GM21423 (cell line): ENCODE measurements at regions not wholly inside any gene's neighbourhood (a gene's known extent, or its start where the extent isn't known, plus 50 kb on each side); places are given as distances from the start of the nearest gene placed in this dataset.

Source experiments
- ATAC-seq: cut with Tn5 transposase; IDR thresholded peaks from one replicate; pipeline ENCODE4 v1.9.1; 2021; ENCODE audit warnings: mild to moderate bottlenecking, moderate library complexity; ENCODE audit not compliant: unreplicated experiment

GRCh38 chr9:87275047-87275725 is 222.5 kb upstream of the DAPK1 start:
- ATAC-seq: no peak

DNA sequence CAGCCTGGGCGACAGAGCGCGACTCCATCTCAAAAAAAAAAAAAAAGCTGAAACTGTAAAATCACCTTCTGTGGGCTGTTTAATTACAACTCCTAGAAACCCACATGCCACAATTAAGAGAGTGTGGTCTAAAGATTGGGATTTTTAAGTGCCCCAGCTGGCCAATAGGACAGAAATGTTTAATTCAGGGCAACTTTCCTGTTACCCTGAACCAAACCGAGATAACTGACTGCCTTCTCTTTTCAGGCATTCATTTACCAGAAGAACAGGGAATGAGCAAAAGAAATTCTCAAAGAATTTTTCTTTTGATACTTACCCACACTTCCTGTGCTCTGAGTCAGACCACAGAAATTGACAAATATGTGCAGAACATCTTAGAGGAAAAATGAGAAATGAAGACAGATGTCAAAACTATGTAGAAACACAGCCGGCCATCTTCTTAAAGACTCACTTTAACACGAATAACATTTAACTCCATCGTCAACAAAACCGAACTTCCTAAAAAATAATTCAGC is 221.3 kb upstream of the DAPK1 start:
- ATAC-seq: no peak

GRCh38 chr9:87276851-87277261 is 220.8 kb upstream of the DAPK1 start:
- ATAC-seq: no peak

DNA sequence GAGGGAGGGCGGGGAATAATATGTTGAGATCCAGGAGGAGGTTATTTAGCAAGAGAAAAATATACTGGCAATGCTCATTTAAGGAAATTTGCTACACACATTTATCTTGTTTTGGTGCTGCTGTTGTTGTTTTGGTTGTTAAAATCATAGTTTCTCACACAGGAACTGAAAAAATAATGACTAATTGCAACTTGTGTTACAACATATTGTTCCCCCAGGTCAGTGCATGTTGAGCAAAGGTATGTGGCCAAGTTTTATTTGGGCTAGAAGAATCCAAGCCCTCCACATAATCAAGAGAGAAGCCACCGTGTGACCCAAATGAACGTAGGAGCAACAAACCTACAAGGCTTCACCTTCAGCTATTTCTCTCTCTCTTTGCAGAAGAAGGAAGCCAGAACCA is 220.3 kb upstream of the DAPK1 start:
- no peak for ATAC-seq

GRCh38 chr9:87278971-87279733 is 218.5 kb upstream of the DAPK1 start:
- ATAC-seq: no peak

- no peak for ATAC-seq
These were observed 217.2 kb upstream of the DAPK1 start for GRCh38 chr9:87280421-87280820.

DNA sequence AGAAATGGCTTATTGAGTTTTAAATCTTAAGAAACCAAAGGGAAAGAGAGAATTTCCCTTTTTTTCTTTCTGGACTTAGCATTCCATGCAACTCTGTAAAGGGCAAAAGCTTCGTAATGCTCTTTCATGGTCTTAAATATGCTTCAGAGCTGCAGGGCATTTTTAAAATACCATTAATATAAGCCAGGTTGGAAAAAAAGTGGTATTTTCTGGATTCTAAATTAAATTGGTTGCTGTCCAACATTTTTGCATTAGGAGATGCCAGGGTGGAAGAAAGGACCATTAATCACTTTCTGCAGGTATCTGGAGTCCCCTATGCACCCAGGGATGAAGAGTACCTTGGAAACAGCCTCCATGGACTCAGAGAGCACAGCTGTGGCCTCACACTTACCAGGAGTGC is 215.1 kb upstream of the DAPK1 start:
- ATAC-seq: no peak

GRCh38 chr9:87283585-87283984 is 214.1 kb upstream of the DAPK1 start:
- no peak for ATAC-seq

DNA sequence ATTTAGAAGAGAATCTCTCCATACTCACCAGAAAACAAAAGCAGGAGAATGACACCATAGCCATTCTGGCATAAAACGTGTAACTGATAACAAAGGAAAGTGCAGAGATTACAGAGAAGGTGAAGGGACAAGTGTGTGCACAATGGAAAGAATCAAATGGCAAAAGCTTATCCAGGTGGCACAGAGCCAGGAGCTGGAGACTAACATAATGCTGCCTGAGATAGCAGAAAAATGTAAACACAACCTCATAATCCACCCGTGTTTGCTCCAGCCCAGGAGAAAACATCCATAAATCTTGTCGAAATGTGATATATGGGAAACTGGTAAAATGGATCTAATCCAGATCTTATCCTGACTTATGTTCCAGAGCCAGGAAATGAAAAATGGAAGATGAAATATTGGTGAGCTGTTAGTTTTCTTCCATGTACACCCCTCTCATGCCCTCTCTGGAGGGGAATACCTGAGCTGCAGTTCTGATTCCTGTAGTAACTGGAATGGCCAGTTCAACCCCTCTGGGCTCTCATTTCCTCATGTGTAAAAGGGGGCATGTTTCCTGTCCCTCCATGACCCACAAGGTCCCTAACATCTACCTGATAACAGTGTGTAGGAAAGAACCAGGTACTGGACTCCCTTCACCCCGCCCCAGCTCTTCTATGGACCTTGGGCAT is 212.3 kb upstream of the DAPK1 start:
- ATAC-seq: no peak

DNA sequence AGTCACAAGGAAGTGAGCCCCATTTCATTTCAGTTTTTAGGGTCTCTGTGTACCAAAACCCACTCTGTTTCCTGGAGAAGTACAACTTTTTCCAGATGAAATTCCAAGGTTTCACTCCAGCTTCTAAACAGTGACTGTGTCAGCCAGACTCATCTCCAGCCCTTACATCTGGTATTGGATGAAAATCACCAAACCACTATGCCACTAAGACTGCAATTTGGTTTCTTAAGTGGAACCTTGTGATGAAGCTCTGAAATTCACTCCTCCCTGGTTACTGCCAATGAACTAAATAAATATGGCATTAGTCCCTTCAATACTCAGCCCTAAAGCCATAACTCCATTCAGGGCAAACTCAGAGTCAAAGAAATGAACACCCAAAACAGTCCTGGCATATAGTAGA is 211.2 kb upstream of the DAPK1 start:
- ATAC-seq: no peak

DNA sequence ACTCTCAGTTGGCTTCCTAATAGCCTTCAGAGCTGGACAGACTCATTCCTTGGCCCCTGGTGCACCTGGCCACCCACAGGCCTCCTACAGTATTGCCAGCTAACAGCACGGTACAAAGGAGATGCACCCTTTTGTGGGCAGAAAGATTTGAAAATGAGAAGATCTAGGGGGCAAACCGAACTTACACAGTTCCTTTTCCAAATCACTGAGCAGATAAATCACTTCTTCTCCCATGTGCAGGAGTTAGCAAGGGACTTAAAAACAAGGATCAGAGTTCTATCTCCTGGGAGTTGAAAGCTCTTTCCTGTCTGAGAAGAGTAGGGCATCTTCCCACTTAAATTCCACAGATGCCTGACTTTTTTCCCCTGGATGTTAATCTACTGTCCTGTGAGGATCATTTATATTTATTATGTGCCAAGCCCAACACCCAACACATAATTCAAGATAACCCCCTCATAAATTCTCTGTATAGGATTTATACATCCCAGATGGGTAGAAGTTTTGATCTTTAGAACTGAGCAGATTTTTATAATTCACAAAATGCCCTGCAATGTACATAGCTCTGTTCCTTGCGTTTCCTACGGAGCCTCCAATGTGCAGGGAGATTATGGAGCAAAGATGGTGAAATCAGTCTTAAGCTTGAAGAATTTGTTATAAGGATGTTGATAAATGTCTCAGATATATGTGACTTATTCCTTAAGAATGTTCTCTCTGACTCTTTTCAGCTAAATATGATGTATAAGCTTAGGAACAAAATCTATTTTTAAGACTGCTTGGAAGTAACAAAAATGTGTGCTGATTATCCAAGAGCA is 207.2 kb upstream of the DAPK1 start:
- no peak for ATAC-seq

DNA sequence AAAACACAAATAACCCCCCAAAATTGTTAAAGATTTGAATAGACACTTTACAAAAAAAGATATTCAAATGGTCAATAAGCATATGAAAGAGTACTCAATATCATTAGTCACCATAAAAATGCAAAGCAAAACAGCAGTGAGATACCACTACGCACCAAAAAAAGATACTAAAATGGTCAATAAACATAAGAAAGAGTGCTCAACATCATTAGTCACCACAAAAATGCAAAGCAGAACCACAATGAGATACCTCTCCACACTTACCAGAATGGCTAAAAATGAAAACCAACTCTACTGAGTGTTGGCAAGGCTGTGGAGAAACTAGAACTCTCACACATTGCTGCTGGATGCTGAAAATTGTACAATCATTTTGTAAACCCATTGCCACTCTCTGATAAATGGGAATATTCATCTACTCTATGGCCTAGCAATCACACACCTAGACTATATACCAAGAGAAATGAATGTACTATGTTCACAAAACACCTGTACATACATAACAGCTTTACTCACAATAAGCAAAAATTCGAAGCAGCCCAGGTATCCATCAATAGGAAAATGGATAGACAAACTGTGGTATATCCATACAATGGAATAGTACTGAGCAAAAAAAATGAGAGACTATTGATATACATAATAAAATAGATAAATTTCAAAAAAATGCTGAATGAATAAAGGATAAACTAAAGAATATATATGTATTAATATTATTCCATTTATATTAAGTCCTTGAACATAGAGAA is 205.0 kb upstream of the DAPK1 start:
- ATAC-seq: no peak

DNA sequence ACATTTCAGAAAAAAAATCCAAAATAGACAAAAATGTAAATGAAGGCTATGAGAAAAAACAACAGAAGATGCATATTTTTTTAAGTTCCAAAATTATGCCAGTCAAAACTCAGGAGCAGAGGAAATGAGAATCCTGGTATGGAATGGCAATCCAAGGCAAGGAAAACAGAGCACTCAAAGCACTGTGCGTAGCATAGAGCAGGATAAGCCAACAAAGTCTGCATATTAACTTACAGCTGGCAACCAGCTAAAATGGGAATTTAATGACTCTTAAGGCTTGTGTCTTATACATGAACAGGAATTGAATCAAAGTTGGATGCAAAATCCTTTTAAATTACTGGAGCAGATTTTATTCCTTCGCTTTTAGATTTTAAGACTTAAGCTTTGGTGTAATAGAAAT is 203.5 kb upstream of the DAPK1 start:
- ATAC-seq: no peak

GRCh38 chr9:87300915-87301314 is 196.8 kb upstream of the DAPK1 start:
- no peak for ATAC-seq

DNA sequence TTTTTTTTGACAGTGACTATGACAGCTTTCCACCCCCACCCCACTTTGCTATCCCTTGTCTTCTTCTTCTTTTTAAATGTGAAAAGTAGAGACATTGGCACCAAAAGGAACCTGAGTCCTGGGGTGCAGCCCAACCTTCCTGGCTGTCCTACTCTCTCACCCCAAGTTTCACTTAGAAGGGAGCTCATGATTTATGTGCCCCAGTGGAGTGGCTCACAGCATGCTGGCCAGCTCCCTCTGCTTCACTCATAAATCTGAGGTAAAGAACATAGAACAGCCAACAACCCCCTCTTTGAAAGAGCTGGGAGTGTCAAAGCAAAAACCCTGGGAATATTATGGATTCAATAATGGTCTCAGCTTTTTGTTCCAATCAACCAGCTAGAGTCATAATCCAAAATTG is 196.3 kb upstream of the DAPK1 start:
- ATAC-seq: no peak

DNA sequence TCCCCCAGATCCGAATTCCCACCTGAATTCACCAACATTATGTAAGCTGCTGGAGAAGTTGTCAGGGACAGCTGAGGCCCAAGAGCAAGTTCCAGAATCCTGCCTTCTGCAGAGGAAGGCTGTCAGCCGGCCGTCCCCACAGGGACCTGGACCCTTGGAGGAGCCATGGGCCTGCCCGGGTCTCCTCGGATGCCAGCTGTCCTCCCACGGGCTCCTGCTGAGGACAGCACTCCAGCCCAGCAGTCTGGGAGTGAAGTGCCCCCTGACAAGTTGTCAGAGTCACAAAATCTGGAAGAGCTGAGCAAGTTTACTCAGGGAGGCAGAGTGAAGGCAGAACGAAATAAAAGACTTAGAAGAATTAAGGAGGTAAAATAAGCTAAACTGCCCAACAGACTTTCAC is 192.5 kb upstream of the DAPK1 start:
- no peak for ATAC-seq

DNA sequence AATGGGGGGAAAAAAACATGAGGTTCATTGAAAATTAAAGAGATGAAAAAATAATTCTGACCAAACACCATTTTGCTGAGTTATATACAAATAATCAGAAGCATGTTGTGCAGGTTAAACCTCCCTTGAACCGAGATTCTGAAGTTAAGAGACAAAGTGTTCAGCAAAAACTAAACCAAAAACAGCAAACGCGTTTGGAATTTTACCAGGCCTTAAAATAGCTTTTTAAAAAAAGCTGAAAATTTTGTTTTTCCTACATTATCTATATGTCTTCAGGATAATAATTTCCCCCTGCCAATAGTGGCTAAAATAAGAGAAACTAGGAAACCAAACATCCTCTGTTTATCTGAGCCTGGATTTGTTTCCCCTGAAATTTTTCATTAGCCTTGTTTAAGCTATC is 191.7 kb upstream of the DAPK1 start:
- no peak for ATAC-seq

DNA sequence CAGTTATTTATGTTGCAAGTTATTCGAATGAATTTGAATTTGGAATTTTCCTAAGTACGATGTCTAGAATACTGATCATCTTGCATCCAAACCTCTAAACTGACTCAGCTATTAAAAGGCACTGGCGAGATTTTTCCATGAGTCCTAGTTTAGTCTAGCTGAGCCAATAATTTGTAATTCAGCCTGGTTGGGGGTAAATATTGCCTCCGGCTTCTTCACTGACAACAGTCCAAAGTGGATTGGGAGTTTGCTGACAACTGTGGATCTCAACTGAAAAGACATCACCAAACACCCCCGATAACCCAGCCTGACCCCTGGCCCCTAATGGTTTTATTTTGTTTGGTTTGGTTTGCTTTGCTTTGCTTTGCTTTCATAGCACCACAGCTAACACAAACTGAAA is 189.8 kb upstream of the DAPK1 start:
- ATAC-seq: no peak

- no peak for ATAC-seq
These were observed 188.4 kb upstream of the DAPK1 start for GRCh38 chr9:87309236-87309635.

DNA sequence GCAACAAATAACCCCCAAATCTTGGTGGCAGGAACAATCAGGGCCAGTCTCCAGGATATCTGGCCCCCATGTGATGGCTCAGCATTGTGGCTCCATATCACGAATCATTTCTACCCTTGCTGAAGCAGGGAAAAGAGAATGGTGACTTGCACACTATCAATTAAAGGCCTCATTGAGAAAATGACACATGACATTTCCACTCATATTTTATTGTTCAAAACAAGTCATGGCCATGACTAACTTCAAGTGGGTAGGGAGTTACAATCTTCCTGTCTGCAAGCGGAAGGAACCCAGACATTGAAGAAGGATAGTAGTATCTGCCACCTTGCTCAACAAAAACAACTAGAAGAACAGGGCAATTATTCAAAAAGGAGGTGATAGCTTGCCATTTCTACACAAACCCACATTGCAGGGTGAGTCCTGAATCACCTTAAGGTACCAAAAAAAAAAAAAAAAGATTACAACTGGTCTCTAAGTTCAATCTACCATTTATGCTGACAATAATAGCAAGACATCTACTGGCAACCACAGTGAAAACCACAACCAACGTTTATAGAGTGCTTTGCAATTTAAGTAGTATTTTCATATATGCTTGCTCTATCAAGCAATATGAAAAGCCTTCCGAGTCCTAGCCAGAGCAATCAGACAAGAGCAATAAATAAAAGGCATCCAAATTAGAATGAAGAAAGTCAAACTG is 186.7 kb upstream of the DAPK1 start:
- ATAC-seq: no peak
